Transverse colon (tissue), 3 donors: ENCODE measurements at regions not wholly inside any gene's neighbourhood (a gene's known extent, or its start where the extent isn't known, plus 50 kb on each side); places are given as distances from the start of the nearest gene placed in this dataset.

Experiments used
- EP300 ChIP-seq: sonication (generic); formaldehyde crosslinking; IDR thresholded peaks from one replicate; pipeline ENCODE4 v1.6.1; 2017; ENCODE audit warnings: antibody characterized with exemption, low read depth
- TF ChIP-seq, protein P1 (sequence below), 5 experiments: fragments of 200-600 bp in 3 of 5; fragments of 450-650 bp in 2 of 5; sonication (generic) in 3 of 5; IDR thresholded peaks; 1 replicate in 2 of 5; 2 replicates in 3 of 5; pipeline ENCODE4 v1.5.1; 2016 to 2017; ENCODE audit warnings: antibody characterized with exemption in 5 of 5, inconsistent platforms in 3 of 5, mild to moderate bottlenecking in 2 of 5, moderate library complexity in 1 of 5

DNA sequence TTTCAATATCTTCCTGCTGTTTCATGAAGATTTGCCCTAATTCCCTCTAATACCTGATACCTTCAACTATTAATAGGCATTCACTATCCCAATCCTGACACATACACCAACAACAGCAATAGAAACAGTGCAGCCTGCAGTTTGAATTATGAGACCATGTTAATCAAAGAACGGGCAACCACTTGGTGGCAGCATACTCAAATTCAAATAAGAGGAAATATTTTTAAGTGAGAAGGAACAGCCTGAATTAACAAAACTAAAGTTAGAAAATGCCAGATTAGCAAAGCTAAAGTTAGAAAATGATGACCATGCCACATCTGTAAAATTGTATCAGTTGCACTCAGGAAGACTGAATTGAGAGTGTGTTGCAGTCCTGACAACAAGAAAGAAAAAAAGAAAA, 204.9 kb downstream of the SMARCA1 start:
- TF ChIP-seq, protein P1, sequence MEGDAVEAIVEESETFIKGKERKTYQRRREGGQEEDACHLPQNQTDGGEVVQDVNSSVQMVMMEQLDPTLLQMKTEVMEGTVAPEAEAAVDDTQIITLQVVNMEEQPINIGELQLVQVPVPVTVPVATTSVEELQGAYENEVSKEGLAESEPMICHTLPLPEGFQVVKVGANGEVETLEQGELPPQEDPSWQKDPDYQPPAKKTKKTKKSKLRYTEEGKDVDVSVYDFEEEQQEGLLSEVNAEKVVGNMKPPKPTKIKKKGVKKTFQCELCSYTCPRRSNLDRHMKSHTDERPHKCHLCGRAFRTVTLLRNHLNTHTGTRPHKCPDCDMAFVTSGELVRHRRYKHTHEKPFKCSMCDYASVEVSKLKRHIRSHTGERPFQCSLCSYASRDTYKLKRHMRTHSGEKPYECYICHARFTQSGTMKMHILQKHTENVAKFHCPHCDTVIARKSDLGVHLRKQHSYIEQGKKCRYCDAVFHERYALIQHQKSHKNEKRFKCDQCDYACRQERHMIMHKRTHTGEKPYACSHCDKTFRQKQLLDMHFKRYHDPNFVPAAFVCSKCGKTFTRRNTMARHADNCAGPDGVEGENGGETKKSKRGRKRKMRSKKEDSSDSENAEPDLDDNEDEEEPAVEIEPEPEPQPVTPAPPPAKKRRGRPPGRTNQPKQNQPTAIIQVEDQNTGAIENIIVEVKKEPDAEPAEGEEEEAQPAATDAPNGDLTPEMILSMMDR (IDR thresholded peaks at IDR 0.05): no peak
- no peak for TF ChIP-seq EP300
